ENCODE measurements at regions not wholly inside any gene's neighbourhood (a gene's known extent, or its start where the extent isn't known, plus 50 kb on each side); places are given as distances from the start of the nearest gene placed in this dataset.

- DNase-seq (ENCODE audit: low spot score): no peak
Observed at GRCh38 chr3:168844894-168845482, 749.3 kb upstream of the GOLIM4 start.

- no peak for DNase-seq (ENCODE audit: low spot score)
Observed at GRCh38 chr3:168844472-168844871, 748.7 kb upstream of the GOLIM4 start.

- no peak for DNase-seq (ENCODE audit: low spot score)
Observed at GRCh38 chr3:168843481-168843880, 747.8 kb upstream of the GOLIM4 start.

GRCh38 chr3:168839653-168840052, 743.9 kb upstream of the GOLIM4 start:
- no peak for DNase-seq (ENCODE audit: low spot score)

- no peak for DNase-seq (ENCODE audit: low spot score)
Observed at GRCh38 chr3:168834558-168834957, 738.8 kb upstream of the GOLIM4 start.

GRCh38 chr3:168828943-168829342, 733.2 kb upstream of the GOLIM4 start:
- no peak for DNase-seq (ENCODE audit: low spot score)

- no peak for DNase-seq (ENCODE audit: low spot score)
Observed at GRCh38 chr3:168828536-168828935, 732.8 kb upstream of the GOLIM4 start.

- DNase-seq (ENCODE audit: low spot score): no peak
Observed at GRCh38 chr3:168828014-168828413, 732.3 kb upstream of the GOLIM4 start.

GRCh38 chr3:168824107-168824506, 728.4 kb upstream of the GOLIM4 start:
- no peak for DNase-seq (ENCODE audit: low spot score)

- no peak for DNase-seq (ENCODE audit: low spot score)
Observed at GRCh38 chr3:168823466-168823865, 727.7 kb upstream of the GOLIM4 start.

- DNase-seq (ENCODE audit: low spot score): no peak
Observed at GRCh38 chr3:168820810-168821415, 725.2 kb upstream of the GOLIM4 start.

GRCh38 chr3:168817177-168817576, 721.5 kb upstream of the GOLIM4 start:
- no peak for DNase-seq (ENCODE audit: low spot score)

- no peak for DNase-seq (ENCODE audit: low spot score)
Observed at GRCh38 chr3:168815946-168816345, 720.2 kb upstream of the GOLIM4 start.

- no peak for DNase-seq (ENCODE audit: low spot score)
Observed at GRCh38 chr3:168813225-168813802, 717.6 kb upstream of the GOLIM4 start.

GRCh38 chr3:168812234-168812633, 716.5 kb upstream of the GOLIM4 start:
- no peak for DNase-seq (ENCODE audit: low spot score)

- DNase-seq (ENCODE audit: low spot score): no peak
Observed at GRCh38 chr3:168808596-168808995, 712.9 kb upstream of the GOLIM4 start.

GRCh38 chr3:168807448-168807847, 711.7 kb upstream of the GOLIM4 start:
- DNase-seq (ENCODE audit: low spot score): no peak

GRCh38 chr3:168806871-168807270, 711.1 kb upstream of the GOLIM4 start:
- DNase-seq (ENCODE audit: low spot score): no peak

GRCh38 chr3:168803536-168803935, 707.8 kb upstream of the GOLIM4 start:
- no peak for DNase-seq (ENCODE audit: low spot score)

- DNase-seq (ENCODE audit: low spot score): no peak
Observed at GRCh38 chr3:168802766-168803165, 707.0 kb upstream of the GOLIM4 start.

- DNase-seq (ENCODE audit: low spot score): no peak
Observed at GRCh38 chr3:168801794-168802193, 706.1 kb upstream of the GOLIM4 start.

- no peak for DNase-seq (ENCODE audit: low spot score)
Observed at GRCh38 chr3:168796339-168796738, 700.6 kb upstream of the GOLIM4 start.

- DNase-seq (ENCODE audit: low spot score): no peak
Observed at GRCh38 chr3:168794427-168794826, 698.7 kb upstream of the GOLIM4 start.

- DNase-seq (ENCODE audit: low spot score): no peak
Observed at GRCh38 chr3:168782193-168782592, 686.5 kb upstream of the GOLIM4 start.
